GM21825 (cell line): ENCODE measurements at regions not wholly inside any gene's neighbourhood (a gene's known extent, or its start where the extent isn't known, plus 50 kb on each side); places are given as distances from the start of the nearest gene placed in this dataset.

ENCODE experiments used
- ATAC-seq: cut with Tn5 transposase; IDR thresholded peaks from one replicate; pipeline ENCODE4 v1.9.1; 2021; ENCODE audit warnings: mild to moderate bottlenecking, moderate library complexity; ENCODE audit not compliant: unreplicated experiment

- no peak for ATAC-seq
These were observed 303.1 kb upstream of the SORL1-AS1 start for GRCh38 chr11:121755906-121756305.

- ATAC-seq, result no peak
These were observed 302.4 kb upstream of the SORL1-AS1 start for GRCh38 chr11:121755191-121755590.

GRCh38 chr11:121754598-121754997, 301.8 kb upstream of the SORL1-AS1 start:
- ATAC-seq, result no peak

- ATAC-seq, result no peak
These were observed 296.9 kb upstream of the SORL1-AS1 start for GRCh38 chr11:121749691-121750090.

GRCh38 chr11:121748068-121748467, 295.3 kb upstream of the SORL1-AS1 start:
- ATAC-seq, result no peak

GRCh38 chr11:121743285-121743684, 290.5 kb upstream of the SORL1-AS1 start:
- ATAC-seq, result no peak

GRCh38 chr11:121741761-121742361, 289.1 kb upstream of the SORL1-AS1 start:
- no peak for ATAC-seq

GRCh38 chr11:121741351-121741760, 288.6 kb upstream of the SORL1-AS1 start:
- no peak for ATAC-seq

- ATAC-seq, result no peak
These were observed 288.1 kb upstream of the SORL1-AS1 start for GRCh38 chr11:121740902-121741301.

- ATAC-seq, result no peak
These were observed 281.1 kb upstream of the SORL1-AS1 start for GRCh38 chr11:121733858-121734257.

GRCh38 chr11:121727942-121728341, 275.2 kb upstream of the SORL1-AS1 start:
- no peak for ATAC-seq

GRCh38 chr11:121723246-121723741, 270.5 kb upstream of the SORL1-AS1 start:
- no peak for ATAC-seq

- ATAC-seq, result no peak
These were observed 269.9 kb upstream of the SORL1-AS1 start for GRCh38 chr11:121722431-121723245.

GRCh38 chr11:121721961-121722360, 269.2 kb upstream of the SORL1-AS1 start:
- ATAC-seq, result no peak

- no peak for ATAC-seq
These were observed 268.7 kb upstream of the SORL1-AS1 start for GRCh38 chr11:121721448-121721847.

- no peak for ATAC-seq
These were observed 264.5 kb upstream of the SORL1-AS1 start for GRCh38 chr11:121717296-121717695.

- no peak for ATAC-seq
These were observed 263.3 kb upstream of the SORL1-AS1 start for GRCh38 chr11:121716060-121716459.

GRCh38 chr11:121715405-121715804, 262.6 kb upstream of the SORL1-AS1 start:
- no peak for ATAC-seq

- no peak for ATAC-seq
These were observed 261.6 kb upstream of the SORL1-AS1 start for GRCh38 chr11:121714351-121714750.

- no peak for ATAC-seq
These were observed 259.2 kb upstream of the SORL1-AS1 start for GRCh38 chr11:121711939-121712338.

- no peak for ATAC-seq
These were observed 258.5 kb upstream of the SORL1-AS1 start for GRCh38 chr11:121711236-121711635.

- ATAC-seq, result no peak
These were observed 254.2 kb upstream of the SORL1-AS1 start for GRCh38 chr11:121706884-121707420.
